OCI-LY7 (cell line): ENCODE measurements at regions not wholly inside any gene's neighbourhood (a gene's known extent, or its start where the extent isn't known, plus 50 kb on each side); places are given as distances from the start of the nearest gene placed in this dataset.

Experiments used
- BruUV-seq: library from RNA; stranded (reverse); fragments of 400-500 nt; replicated peaks from 2 replicates; lab custom pipeline; 2021; lab: Mats Ljungman, UMichigan
- CTCF ChIA-PET: fragments of 300-600 bp; sonication (Branson Sonifier 250); formaldehyde crosslinking; loops from one replicate; lab custom pipeline; 2022; ENCODE audit warnings: antibody characterized with exemption; ENCODE audit not compliant: unreplicated experiment; lab: Charles Lee
- POLR2A ChIA-PET: fragments of 300-600 bp; sonication (Branson Sonifier 250); formaldehyde crosslinking; loops from one replicate; lab custom pipeline; 2022; ENCODE audit warnings: antibody characterized with exemption; lab: Charles Lee
- DNase-seq: peaks from one replicate; pipeline ENCODE4 v3.0.0-alpha.2; 2015; ENCODE audit warnings: low spot score
- H2AFZ ChIP-seq: fragments of 200-600 bp; sonication (generic), shearing (Covaris generic); 2 replicates; pipeline ENCODE4 v1.6.1; 2014; ENCODE audit warnings: mild to moderate bottlenecking, antibody characterized with exemption, low read length, moderate library complexity
- H3K27ac ChIP-seq: fragments of 200-600 bp; sonication (generic); 2 replicates; pipeline ENCODE4 v1.5.1; 2014; ENCODE audit warnings: mixed run types, low read depth, mild to moderate bottlenecking, moderate library complexity, low read length, inconsistent platforms; ENCODE audit not compliant: poor library complexity, severe bottlenecking
- H3K36me3 ChIP-seq: fragments of 200-600 bp; sonication (generic); 2 replicates; pipeline ENCODE4 v1.6.1; 2014; ENCODE audit warnings: mild to moderate bottlenecking, antibody characterized with exemption, low read length, moderate library complexity, mixed read lengths; ENCODE audit not compliant: insufficient read depth
- H3K4me1 ChIP-seq: fragments of 200-600 bp; sonication (generic); 2 replicates; pipeline ENCODE4 v1.5.1; 2014; ENCODE audit warnings: mild to moderate bottlenecking, low read length; ENCODE audit not compliant: insufficient read depth, poor library complexity, severe bottlenecking
- H3K4me2 ChIP-seq: fragments of 200-600 bp; sonication (generic); 2 replicates; pipeline ENCODE4 v1.6.1; 2014; ENCODE audit warnings: mild to moderate bottlenecking, low read length
- H3K4me3 ChIP-seq: fragments of 200-600 bp; sonication (generic); 2 replicates; pipeline ENCODE4 v1.5.1; 2014; ENCODE audit warnings: mild to moderate bottlenecking, low read depth, low read length; ENCODE audit not compliant: poor library complexity, severe bottlenecking
- H3K79me2 ChIP-seq: fragments of 200-600 bp; sonication (generic); 2 replicates; pipeline ENCODE4 v1.6.1; 2016; ENCODE audit warnings: low read depth, mild to moderate bottlenecking, low read length, moderate library complexity, mixed read lengths; ENCODE audit not compliant: insufficient read depth
- H3K9me2 ChIP-seq: fragments of 200-600 bp; sonication (generic); 2 replicates; pipeline ENCODE4 v1.6.1; 2016; ENCODE audit warnings: mild to moderate bottlenecking, low read length, mixed read lengths; ENCODE audit not compliant: insufficient read depth
- H3K9me3 ChIP-seq: fragments of 200-600 bp; sonication (generic); 2 replicates; pipeline ENCODE4 v1.6.1; 2014; ENCODE audit warnings: mild to moderate bottlenecking, mixed run types, low read length, mixed read lengths
- H4K20me1 ChIP-seq: fragments of 200-600 bp; sonication (generic); 2 replicates; pipeline ENCODE4 v1.6.1; 2014; ENCODE audit warnings: mild to moderate bottlenecking, antibody characterized with exemption, low read length, moderate library complexity, mixed read lengths; ENCODE audit not compliant: insufficient read depth
- EZH2phosphoT487 ChIP-seq: fragments of 200-600 bp; sonication (generic); IDR thresholded peaks from 2 replicates; pipeline ENCODE4 v1.6.1; 2018; ENCODE audit warnings: low read depth, borderline replicate concordance, mild to moderate bottlenecking, mixed run types, antibody characterized with exemption, low read length, moderate library complexity, mixed read lengths
- intact Hi-C: fragments of 100-400 bp; cut with micrococcal nuclease; formaldehyde crosslinking; loops from one replicate; pipeline ENCODE4 v1.10.0; 2022; ENCODE audit not compliant: unreplicated experiment
- TF ChIP-seq, protein P1 (sequence below): fragments of 200-600 bp; sonication (generic); conservative IDR thresholded peaks from 2 replicates; pipeline ENCODE4 v1.5.1; 2014; ENCODE audit warnings: mild to moderate bottlenecking, antibody characterized with exemption, low read length, moderate library complexity, mixed read lengths

GRCh38 chr5:145495196-145495595, 339.9 kb downstream of the PRELID2 start:
- Histone ChIP-seq H3K4me3 (no peak overlapping the region), H3K9me3 (no peaks in the 10 kb centered on the region), H3K27ac (no peak overlapping the region), H3K4me1 (no peaks in the 10 kb centered on the region), H3K79me2 (no peaks in the 10 kb centered on the region), H4K20me1 (no peaks in the 10 kb centered on the region), H3K36me3 (no peaks in the 10 kb centered on the region), H2AFZ (no peak overlapping the region), H3K4me2 (no peak overlapping the region), H3K9me2 (no peaks in the 10 kb centered on the region)
- ChIA-PET CTCF (no interaction called here), POLR2A (interaction anchor here (1.0 kb wide), 1 partner anchor 13 kb away, joined by 3 read pairs; no protein-coding TSS in a partner anchor)
- intact Hi-C loops: no loop called here
- BruUV-seq: no TSS peak
- TF ChIP-seq, protein P1, sequence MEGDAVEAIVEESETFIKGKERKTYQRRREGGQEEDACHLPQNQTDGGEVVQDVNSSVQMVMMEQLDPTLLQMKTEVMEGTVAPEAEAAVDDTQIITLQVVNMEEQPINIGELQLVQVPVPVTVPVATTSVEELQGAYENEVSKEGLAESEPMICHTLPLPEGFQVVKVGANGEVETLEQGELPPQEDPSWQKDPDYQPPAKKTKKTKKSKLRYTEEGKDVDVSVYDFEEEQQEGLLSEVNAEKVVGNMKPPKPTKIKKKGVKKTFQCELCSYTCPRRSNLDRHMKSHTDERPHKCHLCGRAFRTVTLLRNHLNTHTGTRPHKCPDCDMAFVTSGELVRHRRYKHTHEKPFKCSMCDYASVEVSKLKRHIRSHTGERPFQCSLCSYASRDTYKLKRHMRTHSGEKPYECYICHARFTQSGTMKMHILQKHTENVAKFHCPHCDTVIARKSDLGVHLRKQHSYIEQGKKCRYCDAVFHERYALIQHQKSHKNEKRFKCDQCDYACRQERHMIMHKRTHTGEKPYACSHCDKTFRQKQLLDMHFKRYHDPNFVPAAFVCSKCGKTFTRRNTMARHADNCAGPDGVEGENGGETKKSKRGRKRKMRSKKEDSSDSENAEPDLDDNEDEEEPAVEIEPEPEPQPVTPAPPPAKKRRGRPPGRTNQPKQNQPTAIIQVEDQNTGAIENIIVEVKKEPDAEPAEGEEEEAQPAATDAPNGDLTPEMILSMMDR: no peak
- no peak for TF ChIP-seq EZH2phosphoT487
- DNase-seq: no peak

DNA sequence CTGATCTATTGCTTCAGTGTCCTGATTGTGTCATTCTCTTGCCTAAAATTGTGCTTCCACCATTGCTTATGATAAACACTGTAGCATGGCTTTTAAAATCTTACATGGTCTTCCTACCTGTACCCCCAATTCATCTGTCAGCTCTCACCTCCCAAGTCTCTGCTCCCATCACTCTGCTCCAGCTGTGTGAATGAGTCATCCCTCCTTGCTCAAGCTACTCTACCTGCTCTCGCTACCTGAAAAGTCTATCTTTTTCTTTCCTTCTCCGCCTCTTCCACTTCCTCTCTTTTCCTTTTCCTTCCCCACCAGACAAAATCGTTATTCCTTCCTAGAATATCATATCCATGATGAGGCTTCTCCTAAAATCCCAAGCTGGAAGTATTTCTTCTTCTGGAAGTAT, 341.7 kb downstream of the PRELID2 start:
- BruUV-seq: no TSS peak
- intact Hi-C loops: no loop called here

GRCh38 chr5:145489516-145489915, 345.6 kb downstream of the PRELID2 start:
- no peak for TF ChIP-seq EZH2phosphoT487
- TF ChIP-seq, protein P1: no peak
- no TSS peak for BruUV-seq
- DNase-seq: no peak
- Histone ChIP-seq H3K9me2 (no peaks in the 10 kb centered on the region), H3K4me2 (no peak overlapping the region), H3K9me3 (no peaks in the 10 kb centered on the region), H3K79me2 (no peaks in the 10 kb centered on the region), H4K20me1 (no peaks in the 10 kb centered on the region), H3K27ac (no peak overlapping the region), H3K4me1 (no peaks in the 10 kb centered on the region), H2AFZ (no peak overlapping the region), H3K4me3 (no peak overlapping the region), H3K36me3 (no peaks in the 10 kb centered on the region)
- intact Hi-C loops: no loop called here
- ChIA-PET POLR2A (interaction anchor here (0.6 to 0.8 kb wide), 3 partner anchors 11 to 1864 kb away, joined by 3 to 5 read pairs (median 3); no protein-coding TSS in a partner anchor), CTCF (no interaction called here)

More for the DNA sequence above, 341.7 kb downstream of the PRELID2 start:
- no peaks in the 10 kb centered on the region for H3K9me2 ChIP-seq
- H2AFZ ChIP-seq: no peak overlapping the region
- CTCF ChIA-PET: no interaction called here
- H3K4me1 ChIP-seq: no peaks in the 10 kb centered on the region
- POLR2A ChIA-PET: interaction anchor here (0.6 to 0.7 kb wide), 2 partner anchors 18 to 61 kb away, joined by 3 to 4 read pairs; no protein-coding TSS in a partner anchor
- TF ChIP-seq, protein P1: no peak
- TF ChIP-seq EZH2phosphoT487: no peak
- H3K4me2 ChIP-seq: no peak overlapping the region
- no peak overlapping the region for H3K27ac ChIP-seq
- H3K36me3 ChIP-seq: no peaks in the 10 kb centered on the region
- H3K9me3 ChIP-seq: no peaks in the 10 kb centered on the region
- H3K4me3 ChIP-seq: no peak overlapping the region
- no peak for DNase-seq
- H4K20me1 ChIP-seq: no peaks in the 10 kb centered on the region
- no peaks in the 10 kb centered on the region for H3K79me2 ChIP-seq
